GM18873 (cell line): ENCODE measurements at regions not wholly inside any gene's neighbourhood (a gene's known extent, or its start where the extent isn't known, plus 50 kb on each side); places are given as distances from the start of the nearest gene placed in this dataset.

Experiments used
- ATAC-seq: cut with Tn5 transposase; IDR thresholded peaks from one replicate; pipeline ENCODE4 v1.9.1; 2021; ENCODE audit warnings: mild to moderate bottlenecking, moderate library complexity, moderate number of reproducible peaks; ENCODE audit not compliant: unreplicated experiment, low FRiP score

DNA sequence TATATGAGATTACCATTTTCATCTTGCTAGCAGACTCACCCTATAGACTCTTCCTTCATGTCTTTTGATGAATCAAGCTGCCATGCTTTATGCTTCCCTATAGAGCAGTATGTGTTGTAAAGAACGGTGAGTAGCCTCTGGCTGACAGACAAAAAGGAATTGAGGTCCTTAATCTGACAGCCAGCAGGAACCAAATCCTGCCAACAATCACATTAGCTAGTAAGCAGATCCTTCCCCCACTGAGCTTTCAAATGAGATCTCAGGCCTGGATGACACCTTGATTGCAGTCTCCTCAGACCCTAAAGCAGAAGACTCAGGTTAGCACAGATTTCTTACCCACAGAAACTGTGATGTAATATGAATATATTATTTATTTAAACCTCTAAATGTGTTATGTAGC lies 577.0 kb downstream of the CDH11 start:
- ATAC-seq: no peak

GRCh38 chr16:64543441-64543840 lies 578.4 kb downstream of the CDH11 start:
- ATAC-seq: no peak

DNA sequence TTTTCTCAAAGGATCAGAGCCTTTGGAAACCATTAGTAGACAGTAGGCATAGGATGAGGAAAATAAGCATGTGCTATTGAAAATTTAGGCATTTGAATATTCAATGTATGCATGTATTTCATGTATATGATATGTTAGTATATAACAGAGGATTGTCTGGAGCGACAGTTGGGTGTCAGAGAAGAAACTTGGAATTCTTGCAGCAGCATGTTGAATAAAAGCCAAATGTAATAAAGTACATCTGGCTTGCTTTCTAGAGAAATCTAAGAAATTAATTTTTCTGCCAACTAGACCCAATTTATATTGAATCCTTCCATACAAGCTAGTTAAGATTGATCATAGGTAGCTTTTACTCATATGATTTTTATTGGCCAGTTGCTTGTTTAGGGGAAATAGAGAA lies 578.8 kb downstream of the CDH11 start:
- no peak for ATAC-seq

GRCh38 chr16:64542152-64542551 lies 579.7 kb downstream of the CDH11 start:
- ATAC-seq: no peak

DNA sequence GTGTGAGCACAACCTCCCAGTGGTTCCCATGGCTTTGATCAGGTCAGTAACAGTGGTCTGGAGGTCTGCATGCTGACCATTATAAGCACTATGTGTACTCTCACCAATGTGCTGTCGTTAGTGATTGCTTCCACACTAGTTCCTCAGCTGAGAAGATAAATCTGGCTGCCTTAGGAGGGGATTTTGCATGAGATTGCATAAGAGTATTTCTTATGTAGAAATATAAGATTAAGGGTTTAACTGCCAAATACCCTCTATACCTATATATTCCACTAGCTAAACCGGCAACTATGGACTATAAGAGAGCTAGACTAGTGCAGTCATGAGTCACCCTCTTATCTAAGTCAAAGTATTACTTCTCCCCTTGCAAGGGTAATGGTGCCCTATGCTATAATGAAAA lies 580.2 kb downstream of the CDH11 start:
- ATAC-seq: no peak

- no peak for ATAC-seq
Observed at GRCh38 chr16:64540434-64540833, 581.4 kb downstream of the CDH11 start.

DNA sequence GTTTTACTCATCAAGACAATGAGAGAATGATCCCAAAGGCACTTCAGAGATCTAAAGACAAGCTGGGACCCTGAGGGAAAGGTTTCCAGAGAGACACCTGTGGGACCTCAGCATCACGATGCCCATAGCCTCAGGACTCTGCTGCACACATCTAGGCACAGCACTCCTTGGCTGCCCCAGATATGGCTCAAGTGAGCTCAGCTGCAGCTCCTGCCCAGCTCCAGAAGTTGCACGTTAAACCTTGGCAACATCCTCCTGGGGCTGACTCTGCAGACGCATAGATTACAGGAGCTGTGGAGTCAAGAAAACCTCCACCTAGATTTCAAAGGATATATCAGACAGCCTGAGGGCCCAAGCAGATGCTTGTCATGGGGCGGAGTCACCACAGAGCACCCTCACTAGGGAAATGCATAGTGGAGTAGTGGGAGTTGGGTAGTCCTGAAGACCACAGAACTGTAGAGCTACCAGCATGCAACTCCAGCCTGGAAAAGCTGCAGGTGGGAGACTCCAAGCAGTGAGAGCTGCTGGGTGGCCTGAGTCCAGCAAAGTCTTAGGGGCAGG lies 582.0 kb downstream of the CDH11 start:
- no peak for ATAC-seq

- ATAC-seq: no peak
Observed at GRCh38 chr16:64534180-64534780, 587.6 kb downstream of the CDH11 start.

GRCh38 chr16:64532691-64533090 lies 589.2 kb downstream of the CDH11 start:
- no peak for ATAC-seq

DNA sequence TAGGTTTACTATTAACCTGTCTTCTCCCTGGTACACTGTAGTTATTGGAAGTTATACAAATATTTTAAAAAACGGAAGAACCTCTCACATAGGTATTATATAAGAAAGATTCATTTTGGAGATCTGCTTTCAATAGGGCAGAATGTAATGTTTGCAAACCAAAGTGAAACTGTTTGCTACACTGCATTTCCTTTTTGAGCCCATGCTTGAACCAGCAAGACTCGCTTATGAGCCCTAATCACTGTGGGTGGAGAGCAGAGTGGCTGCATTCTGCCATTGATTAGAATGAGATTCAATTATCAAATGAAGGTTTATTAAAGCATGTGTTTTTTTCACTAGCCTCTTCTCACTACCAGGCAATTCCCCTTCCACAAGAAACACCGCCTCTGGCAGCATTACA lies 589.7 kb downstream of the CDH11 start:
- no peak for ATAC-seq

DNA sequence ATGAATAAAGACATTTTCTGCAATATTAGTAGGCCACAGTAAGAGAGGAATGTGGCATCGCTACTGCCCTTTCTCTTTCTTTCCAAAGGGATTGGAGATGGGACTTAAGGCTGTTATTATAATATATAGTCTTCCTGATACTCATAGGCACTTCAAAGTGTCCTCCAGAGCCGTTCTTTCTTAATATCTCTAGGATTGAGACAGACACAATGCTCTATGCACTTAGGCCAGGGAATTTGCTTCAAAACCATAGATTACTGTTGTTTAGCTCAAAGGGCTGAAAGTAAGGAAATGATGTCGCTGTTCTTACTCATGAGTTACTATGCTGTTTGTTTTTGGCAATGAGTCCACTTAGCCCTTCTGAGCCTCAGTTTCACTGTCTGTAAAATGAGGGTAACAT lies 590.5 kb downstream of the CDH11 start:
- no peak for ATAC-seq

GRCh38 chr16:64522548-64522947 lies 599.3 kb downstream of the CDH11 start:
- ATAC-seq: no peak

GRCh38 chr16:64513871-64514270 lies 608.0 kb downstream of the CDH11 start:
- no peak for ATAC-seq

- no peak for ATAC-seq
Observed at GRCh38 chr16:64507240-64508024, 614.4 kb downstream of the CDH11 start.

DNA sequence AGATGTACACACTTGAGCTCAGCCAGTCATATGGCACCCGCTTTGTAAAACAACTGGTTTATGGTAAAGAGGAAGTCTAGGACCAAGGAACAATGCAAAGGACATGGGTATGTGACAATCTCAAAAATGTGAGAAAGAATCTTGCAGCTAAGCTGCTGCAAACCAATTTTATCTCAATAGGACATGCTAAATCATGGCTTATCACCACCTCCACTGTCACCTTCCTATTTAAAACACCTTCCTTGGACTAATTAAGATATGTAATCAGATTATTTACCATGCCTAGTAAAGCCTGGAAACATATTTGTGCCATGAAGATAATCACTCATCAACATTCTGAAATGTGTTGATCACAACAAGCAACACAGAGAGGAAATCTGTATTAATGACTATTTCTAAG lies 622.7 kb downstream of the CDH11 start:
- ATAC-seq: no peak

DNA sequence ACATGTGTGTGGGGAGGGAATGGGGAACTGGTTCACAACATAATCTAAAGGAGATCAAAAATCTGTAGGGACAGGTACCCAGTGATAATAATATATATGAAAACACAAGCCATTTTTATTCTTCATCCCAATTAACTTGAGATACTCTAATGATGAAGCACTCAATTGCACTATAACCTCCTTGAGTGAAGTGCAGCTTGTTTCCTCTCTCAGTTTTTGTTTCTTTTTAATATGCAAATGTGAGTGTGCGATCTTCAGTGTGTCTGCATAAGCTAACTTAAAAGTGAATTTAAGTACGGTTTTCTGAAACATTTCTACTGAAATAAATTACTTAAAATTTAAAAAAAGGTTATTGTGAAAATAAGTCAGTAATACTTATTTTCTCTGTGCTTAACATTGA lies 623.5 kb downstream of the CDH11 start:
- no peak for ATAC-seq

GRCh38 chr16:64493709-64494108 lies 628.2 kb downstream of the CDH11 start:
- no peak for ATAC-seq

DNA sequence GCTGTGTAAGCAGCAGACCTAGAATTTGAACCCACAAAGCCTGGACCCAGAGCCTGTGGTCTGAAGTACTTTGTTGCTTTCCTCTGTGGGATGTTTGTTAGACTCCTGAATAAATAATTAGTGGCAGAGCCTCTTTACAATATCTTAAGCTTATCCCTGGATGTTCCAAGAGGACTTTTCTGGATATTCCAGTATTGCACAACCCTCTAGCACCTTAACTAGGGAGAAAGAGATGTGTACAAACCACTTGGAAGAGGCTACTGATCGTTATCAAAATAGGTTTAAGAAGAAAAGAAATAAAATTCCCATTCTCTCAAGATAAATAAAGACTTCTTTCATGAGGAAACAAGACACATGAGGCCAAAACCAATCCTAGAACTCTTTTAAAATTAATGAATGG lies 632.4 kb downstream of the CDH11 start:
- ATAC-seq: no peak

DNA sequence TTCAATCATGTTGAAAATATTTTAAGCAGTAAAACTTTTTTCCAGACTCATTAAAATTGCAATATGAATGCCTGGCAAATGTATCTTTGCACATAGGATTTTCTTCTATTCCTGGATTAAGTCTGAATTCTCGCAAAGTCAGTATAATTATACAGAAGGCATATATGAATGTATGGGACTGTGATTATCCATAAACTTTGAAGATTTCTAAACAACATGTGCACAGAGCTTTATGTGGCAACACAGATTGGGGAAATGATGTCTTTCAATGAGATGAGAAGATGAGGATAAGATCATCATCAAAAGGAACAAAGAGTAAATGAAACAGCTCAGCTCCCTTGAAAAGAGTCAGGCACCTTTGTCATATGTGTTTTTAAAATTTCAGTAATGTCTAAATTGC lies 635.3 kb downstream of the CDH11 start:
- ATAC-seq: no peak

- no peak for ATAC-seq
Observed at GRCh38 chr16:64481497-64481896, 640.4 kb downstream of the CDH11 start.

- ATAC-seq: no peak
Observed at GRCh38 chr16:64478252-64478906, 643.5 kb downstream of the CDH11 start.
